ENCODE measurements at regions not wholly inside any gene's neighbourhood (a gene's known extent, or its start where the extent isn't known, plus 50 kb on each side); places are given as distances from the start of the nearest gene placed in this dataset.

- no peak overlapping the region for H3K4me3 ChIP-seq (ENCODE audit: low read depth, low read length)
- DNase-seq (ENCODE audit: low read depth): no peak
These were observed 161.0 kb downstream of the RNF152 start for GRCh38 chr18:61731693-61732376.

GRCh38 chr18:61731178-61731577 lies 161.6 kb downstream of the RNF152 start:
- H3K4me3 ChIP-seq (ENCODE audit: low read depth, low read length): no peak overlapping the region
- DNase-seq (ENCODE audit: low read depth): no peak

- no peak for DNase-seq (ENCODE audit: low read depth)
- no peak overlapping the region for H3K4me3 ChIP-seq (ENCODE audit: low read depth, low read length)
These were observed 163.5 kb downstream of the RNF152 start for GRCh38 chr18:61729322-61729721.

GRCh38 chr18:61727241-61728193 lies 165.3 kb downstream of the RNF152 start:
- DNase-seq (ENCODE audit: low read depth): no peak

GRCh38 chr18:61724532-61724931 lies 168.3 kb downstream of the RNF152 start:
- H3K4me3 ChIP-seq (ENCODE audit: low read depth, low read length): no peak overlapping the region
- DNase-seq (ENCODE audit: low read depth): no peak

More at GRCh38 chr18:61727241-61728193, 165.3 kb downstream of the RNF152 start:
- H3K4me3 ChIP-seq (ENCODE audit: low read depth, low read length): no peak overlapping the region

GRCh38 chr18:61722247-61722646 lies 170.6 kb downstream of the RNF152 start:
- H3K4me3 ChIP-seq (ENCODE audit: low read depth, low read length): no peak overlapping the region
- no peak for DNase-seq (ENCODE audit: low read depth)

- DNase-seq (ENCODE audit: low read depth): no peak
- H3K4me3 ChIP-seq (ENCODE audit: low read depth, low read length): no peak overlapping the region
These were observed 172.3 kb downstream of the RNF152 start for GRCh38 chr18:61720496-61720895.

- H3K4me3 ChIP-seq (ENCODE audit: low read depth, low read length): no peak overlapping the region
- no peak for DNase-seq (ENCODE audit: low read depth)
These were observed 173.1 kb downstream of the RNF152 start for GRCh38 chr18:61719671-61720070.

- H3K4me3 ChIP-seq (ENCODE audit: low read depth, low read length): no peak overlapping the region
These were observed 173.9 kb downstream of the RNF152 start for GRCh38 chr18:61718944-61719343.

GRCh38 chr18:61714421-61714820 lies 178.4 kb downstream of the RNF152 start:
- no peak overlapping the region for H3K4me3 ChIP-seq (ENCODE audit: low read depth, low read length)
- DNase-seq (ENCODE audit: low read depth): no peak

More at GRCh38 chr18:61718944-61719343, 173.9 kb downstream of the RNF152 start:
- DNase-seq (ENCODE audit: low read depth): no peak

- no peak overlapping the region for H3K4me3 ChIP-seq (ENCODE audit: low read depth, low read length)
- no peak for DNase-seq (ENCODE audit: low read depth)
These were observed 179.3 kb downstream of the RNF152 start for GRCh38 chr18:61713502-61713901.

GRCh38 chr18:61710082-61710620 lies 182.7 kb downstream of the RNF152 start:
- H3K4me3 ChIP-seq (ENCODE audit: low read depth, low read length): no peak overlapping the region
- DNase-seq (ENCODE audit: low read depth): no peak

GRCh38 chr18:61706276-61706915 lies 186.4 kb downstream of the RNF152 start:
- no peak for DNase-seq (ENCODE audit: low read depth)
- H3K4me3 ChIP-seq (ENCODE audit: low read depth, low read length): no peak overlapping the region

GRCh38 chr18:61703508-61703907 lies 189.3 kb downstream of the RNF152 start:
- DNase-seq (ENCODE audit: low read depth): peak; percentile 84
- H3K4me3 ChIP-seq (ENCODE audit: low read depth, low read length): no peak overlapping the region

GRCh38 chr18:61702007-61702406 lies 190.8 kb downstream of the RNF152 start:
- peak; percentile 56 for DNase-seq (ENCODE audit: low read depth)
- H3K4me3 ChIP-seq (ENCODE audit: low read depth, low read length): no peak overlapping the region

- DNase-seq (ENCODE audit: low read depth): no peak
- H3K4me3 ChIP-seq (ENCODE audit: low read depth, low read length): no peak overlapping the region
These were observed 193.3 kb downstream of the RNF152 start for GRCh38 chr18:61699397-61700110.

GRCh38 chr18:61697306-61697909 lies 195.4 kb downstream of the RNF152 start:
- H3K4me3 ChIP-seq (ENCODE audit: low read depth, low read length): no peak overlapping the region
- DNase-seq (ENCODE audit: low read depth): no peak

- DNase-seq (ENCODE audit: low read depth): peak; percentile 4
- no peak overlapping the region for H3K4me3 ChIP-seq (ENCODE audit: low read depth, low read length)
These were observed 198.6 kb downstream of the RNF152 start for GRCh38 chr18:61694236-61694635.

Measured in skeletal muscle cell (primary cell).